Stimulated activated CD4-positive, alpha-beta T cell treated with anti-CD3 and anti-CD28 coated beads, Interleukin-1b, Interleukin-23, amount 100 ng/mL, for 1 hour (primary cell): ENCODE measurements at regions not wholly inside any gene's neighbourhood (a gene's known extent, or its start where the extent isn't known, plus 50 kb on each side); places are given as distances from the start of the nearest gene placed in this dataset.

Experiments
- DNase-seq, 2 donors: peaks; one replicate each; pipeline ENCODE4 v3.0.0-alpha.2; 2020; ENCODE audit warnings: low read depth in 2 of 2

- no peak for DNase-seq
Measured at GRCh38 chr17:77647531-77647930, 311.0 kb upstream of the TNRC6C start.

GRCh38 chr17:77649717-77650211 is 308.7 kb upstream of the TNRC6C start:
- no peak for DNase-seq

GRCh38 chr17:77651988-77652387 is 306.5 kb upstream of the TNRC6C start:
- DNase-seq: no peak

GRCh38 chr17:77654296-77654695 is 304.2 kb upstream of the TNRC6C start:
- DNase-seq: no peak

- DNase-seq: no peak
Measured at GRCh38 chr17:77654850-77655249, 303.7 kb upstream of the TNRC6C start.

GRCh38 chr17:77656054-77656453 is 302.4 kb upstream of the TNRC6C start:
- DNase-seq: no peak

GRCh38 chr17:77657839-77658238 is 300.7 kb upstream of the TNRC6C start:
- no peak for DNase-seq

GRCh38 chr17:77660524-77660923 is 298.0 kb upstream of the TNRC6C start:
- no peak for DNase-seq

- no peak for DNase-seq
Measured at GRCh38 chr17:77662833-77663232, 295.7 kb upstream of the TNRC6C start.

- DNase-seq: no peak
Measured at GRCh38 chr17:77664097-77664729, 294.3 kb upstream of the TNRC6C start.

GRCh38 chr17:77665833-77666232 is 292.7 kb upstream of the TNRC6C start:
- no peak for DNase-seq

GRCh38 chr17:77666462-77666861 is 292.0 kb upstream of the TNRC6C start:
- no peak for DNase-seq

GRCh38 chr17:77666881-77667395 is 291.6 kb upstream of the TNRC6C start:
- peak in 1 of 2 donors; percentile 3 for DNase-seq

GRCh38 chr17:77667478-77667877 is 291.0 kb upstream of the TNRC6C start:
- no peak for DNase-seq

GRCh38 chr17:77668518-77668917 is 290.0 kb upstream of the TNRC6C start:
- DNase-seq: no peak

- no peak for DNase-seq
Measured at GRCh38 chr17:77670173-77670572, 288.3 kb upstream of the TNRC6C start.

- DNase-seq: no peak
Measured at GRCh38 chr17:77674358-77674757, 284.1 kb upstream of the TNRC6C start.

- no peak for DNase-seq
Measured at GRCh38 chr17:77675411-77675810, 283.1 kb upstream of the TNRC6C start.

- no peak for DNase-seq
Measured at GRCh38 chr17:77675816-77676215, 282.7 kb upstream of the TNRC6C start.

GRCh38 chr17:77676237-77676661 is 282.3 kb upstream of the TNRC6C start:
- no peak for DNase-seq

- DNase-seq: no peak
Measured at GRCh38 chr17:77677211-77677610, 281.3 kb upstream of the TNRC6C start.

- DNase-seq: no peak
Measured at GRCh38 chr17:77677630-77678029, 280.9 kb upstream of the TNRC6C start.

GRCh38 chr17:77679589-77679988 is 278.9 kb upstream of the TNRC6C start:
- DNase-seq: no peak

GRCh38 chr17:77681861-77682260 is 276.6 kb upstream of the TNRC6C start:
- DNase-seq: no peak
